HG03159 (cell line): ENCODE measurements at regions not wholly inside any gene's neighbourhood (a gene's known extent, or its start where the extent isn't known, plus 50 kb on each side); places are given as distances from the start of the nearest gene placed in this dataset.
"Not testable (repeated sequence)": the region's sequence is repeated elsewhere in the genome, so short reads cannot be mapped to it uniquely, and the experiment has no call there.

ENCODE experiments used
- ATAC-seq: cut with Tn5 transposase; IDR thresholded peaks from one replicate; pipeline ENCODE4 v1.9.1; 2021; ENCODE audit warnings: mild to moderate bottlenecking, moderate library complexity; ENCODE audit not compliant: unreplicated experiment

DNA sequence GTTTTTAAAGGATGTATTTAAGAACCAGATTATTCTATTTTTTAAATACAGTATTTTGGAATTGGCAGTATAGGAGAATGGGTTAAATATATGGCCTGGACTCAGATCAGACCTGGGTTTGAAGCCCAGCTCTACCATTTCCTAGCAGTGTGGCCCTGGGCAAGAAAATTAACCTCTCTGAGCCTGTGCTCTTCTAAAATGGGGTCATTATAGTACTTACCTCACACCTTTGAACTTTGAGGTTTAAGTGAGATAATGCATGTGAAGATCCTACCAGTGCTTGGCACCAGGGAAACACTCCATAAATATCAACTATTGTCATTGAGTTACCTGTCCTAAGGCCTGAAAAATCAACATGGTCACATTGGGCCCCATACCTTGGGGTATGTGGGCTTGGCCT is 93.4 kb upstream of the WSB1 start:
- no peak for ATAC-seq

DNA sequence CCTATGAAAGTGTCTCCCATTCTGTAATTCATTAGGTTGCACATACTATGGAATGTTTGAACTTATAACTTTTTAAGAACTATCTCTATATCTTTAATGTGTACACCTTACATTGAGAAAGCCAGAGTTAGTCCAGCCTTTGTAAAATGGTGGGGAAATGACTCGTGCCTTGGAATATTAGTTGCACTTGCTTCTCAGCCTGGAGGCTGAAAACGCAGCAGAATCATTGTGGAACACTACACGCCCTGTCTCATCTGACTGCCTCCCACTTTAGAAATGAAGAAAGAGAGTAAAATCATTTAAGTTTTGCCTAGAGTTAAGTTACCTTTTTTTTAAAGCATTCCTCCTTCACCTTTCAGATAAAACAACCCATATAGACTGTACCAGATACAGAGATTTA is 90.7 kb upstream of the WSB1 start:
- ATAC-seq, result no peak

DNA sequence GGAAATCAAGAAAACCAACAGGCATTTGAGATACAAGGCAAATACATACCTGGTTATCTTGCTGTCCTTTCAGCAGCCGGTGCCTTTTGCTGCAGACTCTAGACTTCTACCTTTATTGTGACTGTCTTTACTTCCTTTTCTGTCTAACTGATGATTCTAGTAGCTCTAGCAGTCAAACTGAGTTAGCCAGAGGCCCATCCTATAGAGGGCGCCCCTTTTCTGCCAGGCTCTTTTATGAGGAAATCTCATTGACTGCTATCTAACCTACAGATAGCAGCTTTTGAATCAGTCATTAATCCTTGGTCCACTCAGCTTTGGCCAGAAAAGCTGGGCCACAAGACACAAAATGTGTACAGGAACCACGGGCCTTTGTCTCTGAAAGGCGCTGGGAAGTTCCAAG is 87.5 kb upstream of the WSB1 start:
- no peak for ATAC-seq

DNA sequence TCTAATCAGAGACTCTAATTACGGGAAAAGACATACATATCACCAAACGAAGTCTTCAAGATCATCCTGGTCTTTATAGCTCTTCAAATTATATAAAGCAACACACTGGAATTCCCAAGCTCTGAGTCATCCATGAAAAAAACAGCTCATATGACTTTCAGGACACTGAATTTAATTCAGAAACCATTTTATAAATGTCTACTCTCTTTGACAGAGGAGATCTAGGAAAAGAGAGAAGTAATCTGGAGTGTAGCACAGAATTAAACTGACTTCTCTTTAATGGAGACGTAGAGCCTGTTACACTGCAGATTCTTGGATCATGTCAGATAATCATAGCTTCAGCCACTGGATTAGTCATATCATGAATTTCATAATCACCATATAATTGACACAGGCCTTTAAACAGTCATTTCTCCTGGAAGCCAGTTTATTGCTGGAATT is 86.8 kb upstream of the WSB1 start:
- no peak for ATAC-seq

DNA sequence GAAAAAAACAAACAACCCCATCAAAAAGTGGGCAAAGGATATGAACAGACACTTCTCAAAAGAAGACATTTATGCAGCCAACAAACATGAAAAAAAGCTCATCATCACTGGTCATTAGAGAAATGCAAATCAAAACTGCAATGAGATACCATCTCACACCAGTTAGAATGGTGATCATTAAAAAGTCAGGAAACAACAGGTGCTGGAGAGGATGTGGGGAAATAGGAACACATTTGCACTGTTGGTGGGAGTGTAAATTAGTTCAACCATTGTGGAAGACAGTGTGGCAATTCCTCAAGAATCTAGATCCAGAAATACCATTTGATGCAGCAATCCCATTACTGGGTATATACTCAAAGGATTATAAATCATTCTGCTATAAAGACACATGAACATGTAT is 85.5 kb upstream of the WSB1 start:
- ATAC-seq, result not testable (repeated sequence)

DNA sequence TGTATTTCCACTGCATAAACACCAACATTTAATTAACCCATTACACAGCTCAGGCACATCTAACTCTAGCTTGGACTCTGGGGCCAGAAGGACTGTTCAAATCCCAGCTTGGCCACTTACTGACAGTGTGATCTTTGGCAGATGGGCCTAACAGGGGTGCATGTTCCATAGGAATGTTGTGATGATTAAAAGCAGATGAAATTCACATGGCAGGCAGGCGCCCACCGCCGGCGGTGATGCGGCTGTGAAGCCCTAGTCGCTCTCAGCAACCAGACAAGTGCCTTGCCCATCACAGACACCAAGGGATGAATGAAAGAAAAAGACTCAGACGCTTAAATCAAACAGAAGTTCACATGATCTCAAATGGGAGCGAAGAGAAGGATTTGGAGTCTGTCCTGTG is 84.6 kb upstream of the WSB1 start:
- ATAC-seq, result no peak

DNA sequence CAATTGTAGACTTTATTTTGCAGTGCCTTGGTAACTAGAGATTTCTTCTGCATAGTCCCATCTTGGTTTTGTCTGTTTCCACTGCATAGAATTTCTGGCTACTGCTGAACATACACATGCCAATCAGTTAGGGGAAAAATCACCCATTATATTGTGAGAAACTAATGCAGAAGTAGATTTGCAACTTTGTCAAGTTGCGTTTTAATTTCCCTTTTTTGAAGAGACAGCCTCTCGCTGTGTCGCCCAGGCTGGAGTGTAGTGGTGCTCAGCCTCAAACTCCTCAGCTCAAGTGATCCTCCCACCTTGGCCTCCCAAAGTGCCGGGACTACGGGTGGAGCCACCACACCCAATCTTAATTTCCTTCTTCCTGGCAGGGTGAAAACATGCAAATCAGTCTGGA is 83.1 kb upstream of the WSB1 start:
- not testable (repeated sequence) for ATAC-seq

DNA sequence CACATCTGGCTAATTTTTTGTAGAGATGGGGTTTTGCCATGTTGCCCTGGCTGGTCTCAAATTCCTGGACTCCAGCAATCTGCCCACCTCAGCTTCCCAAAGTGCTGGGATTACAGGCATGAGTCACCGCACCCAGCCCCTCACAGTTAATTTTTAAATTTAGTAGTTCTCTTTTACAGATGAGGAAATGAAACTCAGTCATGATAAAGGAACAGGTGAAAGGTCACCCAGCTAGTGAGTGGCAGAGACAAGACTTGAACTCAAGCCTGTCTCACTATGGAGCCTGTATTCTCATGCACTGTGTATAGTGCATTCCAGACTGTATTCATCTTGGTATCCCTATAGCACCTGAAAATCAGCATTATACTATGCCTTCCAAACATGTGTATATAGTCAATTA is 77.1 kb upstream of the WSB1 start:
- no peak for ATAC-seq

DNA sequence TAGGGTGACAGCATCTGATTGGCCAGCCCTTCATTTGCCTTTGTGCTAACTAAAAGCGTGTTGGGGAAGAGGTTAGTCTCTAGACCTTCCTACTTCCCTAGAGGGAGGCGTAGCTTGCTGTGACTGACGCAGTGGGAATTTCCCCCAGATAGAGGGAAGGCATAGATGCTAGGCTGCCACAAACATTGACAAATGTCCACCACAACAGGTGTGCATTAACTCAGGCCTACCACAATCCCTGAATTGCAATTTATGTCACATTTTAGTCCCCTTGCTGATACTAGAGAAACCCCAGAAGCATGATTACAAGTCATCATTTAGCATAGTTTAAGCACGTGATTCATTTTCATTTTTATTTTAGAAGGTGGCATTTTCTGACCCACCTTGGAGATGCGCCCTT is 76.3 kb upstream of the WSB1 start:
- ATAC-seq, result peak; percentile 80

DNA sequence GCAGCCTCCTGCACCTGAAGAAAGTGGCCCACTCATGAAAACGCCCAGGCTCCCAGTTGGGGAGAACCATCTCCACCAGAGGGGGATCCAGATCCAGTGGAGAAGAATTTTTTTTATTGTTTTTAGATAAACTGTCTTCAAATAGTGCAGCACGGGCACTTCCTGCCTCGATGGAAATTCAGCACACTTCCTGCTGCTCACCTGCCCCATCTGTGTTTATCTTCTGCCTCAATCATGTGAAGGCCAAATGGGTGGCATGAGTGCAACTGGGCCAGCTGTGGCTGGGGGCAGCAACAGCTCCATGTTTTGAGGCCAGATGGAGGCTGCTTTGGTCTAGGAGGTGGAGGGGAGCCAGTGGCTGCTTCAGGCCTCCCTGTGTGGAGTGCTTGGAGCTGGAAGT is 75.9 kb upstream of the WSB1 start:
- ATAC-seq, result no peak

DNA sequence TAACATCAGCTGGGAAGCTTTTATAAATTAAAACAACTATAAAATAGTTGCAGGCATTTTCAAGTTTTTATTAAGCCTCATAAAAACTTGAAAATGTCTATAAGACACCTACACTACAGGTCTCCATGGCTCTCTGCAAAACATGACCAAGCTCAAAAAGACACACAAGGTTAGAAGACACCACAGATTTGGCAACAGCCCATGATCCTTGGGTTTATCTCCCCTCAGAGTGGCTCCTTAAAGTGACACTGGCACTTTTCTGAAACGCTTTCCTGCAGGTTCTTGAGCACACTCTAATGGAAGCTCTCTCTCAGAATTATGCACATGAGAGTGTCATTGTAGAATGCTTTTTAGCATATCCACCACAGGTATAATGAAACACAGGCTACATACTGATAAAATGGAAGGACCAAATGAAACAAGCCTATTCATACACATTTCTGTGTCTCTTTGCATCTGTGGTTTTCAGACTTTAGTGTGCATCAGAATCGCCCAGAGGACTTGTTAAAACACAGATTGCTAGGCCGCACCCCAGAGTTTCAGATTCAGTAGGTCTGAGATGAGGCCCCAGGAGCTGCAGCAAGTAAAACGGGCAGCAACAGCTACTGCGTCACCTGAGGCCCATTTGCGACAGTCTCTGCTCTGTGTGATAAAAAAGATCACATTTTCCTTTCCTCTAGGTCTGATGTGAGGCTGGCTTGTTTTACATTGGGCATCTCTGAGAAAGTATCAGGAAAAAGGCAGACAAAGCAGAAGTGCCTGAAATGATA is 75.0 kb upstream of the WSB1 start:
- ATAC-seq, result peak; percentile 60

DNA sequence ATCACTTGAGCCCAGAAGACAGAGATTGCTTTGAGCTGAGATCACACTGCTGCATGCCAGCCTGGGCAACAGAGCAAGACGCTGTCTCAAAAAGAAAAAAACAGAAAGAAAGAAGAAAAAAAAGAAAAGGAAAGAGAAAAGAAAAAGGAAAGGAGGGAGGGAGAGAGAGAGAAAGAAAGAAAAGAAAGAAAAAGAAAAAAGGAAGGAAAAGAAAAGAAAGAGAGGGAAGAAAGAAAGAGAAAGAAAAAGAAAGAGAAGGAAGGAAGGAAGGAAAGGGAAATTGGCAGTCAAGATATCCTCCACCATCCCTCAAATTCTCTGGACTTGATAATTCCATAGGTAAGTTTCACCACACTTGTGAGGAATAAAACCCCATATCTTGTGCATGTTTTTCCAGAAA is 71.4 kb upstream of the WSB1 start:
- no peak for ATAC-seq

DNA sequence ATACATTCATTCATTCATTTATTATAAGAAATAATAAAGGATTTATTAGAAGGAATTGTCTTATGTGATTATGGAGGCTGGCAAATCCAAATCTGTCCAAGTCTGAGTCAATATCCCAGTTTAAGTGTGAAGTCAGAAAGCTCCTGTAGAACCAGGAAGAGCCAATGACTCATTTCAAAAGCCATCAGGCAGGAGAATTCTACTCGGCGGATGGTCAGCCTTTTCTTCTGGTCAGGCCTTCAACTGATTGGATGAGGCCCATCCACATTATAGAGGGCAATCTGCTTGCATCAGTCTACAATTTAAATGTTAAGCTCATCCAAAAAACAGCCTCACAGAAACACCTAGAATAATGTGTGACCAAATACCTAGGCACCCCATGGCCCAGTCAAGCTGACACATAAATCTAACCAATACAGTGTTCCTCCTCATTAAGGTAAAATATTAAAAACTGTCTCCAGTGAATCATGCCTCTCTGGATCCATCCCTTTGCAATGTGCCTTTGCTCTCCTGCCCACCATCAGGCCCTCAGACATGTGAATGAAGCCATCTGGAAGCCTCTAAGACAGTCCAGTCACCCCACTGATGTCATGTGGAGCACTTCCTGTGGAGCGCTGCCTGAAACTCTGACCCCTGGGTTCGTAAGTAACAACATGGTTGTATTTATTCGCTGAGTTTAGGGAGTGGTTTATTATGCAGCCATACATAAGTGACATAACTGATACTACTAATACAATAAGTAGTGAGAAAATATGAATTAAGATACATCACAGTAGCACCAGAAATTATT is 69.2 kb upstream of the WSB1 start:
- no peak for ATAC-seq

DNA sequence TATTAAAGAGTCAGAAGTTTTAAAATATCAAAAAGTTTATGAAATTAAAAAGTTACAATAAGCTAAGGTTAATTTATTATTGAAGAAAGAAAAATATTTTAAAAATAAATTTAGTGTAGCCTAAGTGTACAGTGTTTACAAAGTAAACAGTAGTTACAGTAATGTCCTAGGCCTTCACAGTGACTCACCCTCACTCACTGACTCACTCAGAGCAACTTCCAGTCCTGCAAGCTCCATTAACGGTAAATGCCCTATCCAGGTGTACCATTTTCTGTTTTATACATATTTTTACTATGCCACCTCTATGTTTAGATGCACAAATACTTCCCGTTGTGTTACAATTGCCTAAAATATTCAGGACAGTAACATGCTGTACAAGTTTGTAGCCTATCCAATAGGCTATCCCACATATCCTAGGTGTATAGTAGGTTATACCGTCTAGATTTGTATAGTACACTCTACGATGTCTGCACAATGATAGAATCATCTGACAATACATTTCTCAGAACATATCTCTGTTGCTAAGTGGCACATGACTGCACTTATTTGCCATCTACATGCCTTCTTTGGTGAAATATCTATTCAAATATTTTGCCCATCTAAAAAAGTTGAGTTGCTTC is 67.2 kb upstream of the WSB1 start:
- ATAC-seq, result no peak

DNA sequence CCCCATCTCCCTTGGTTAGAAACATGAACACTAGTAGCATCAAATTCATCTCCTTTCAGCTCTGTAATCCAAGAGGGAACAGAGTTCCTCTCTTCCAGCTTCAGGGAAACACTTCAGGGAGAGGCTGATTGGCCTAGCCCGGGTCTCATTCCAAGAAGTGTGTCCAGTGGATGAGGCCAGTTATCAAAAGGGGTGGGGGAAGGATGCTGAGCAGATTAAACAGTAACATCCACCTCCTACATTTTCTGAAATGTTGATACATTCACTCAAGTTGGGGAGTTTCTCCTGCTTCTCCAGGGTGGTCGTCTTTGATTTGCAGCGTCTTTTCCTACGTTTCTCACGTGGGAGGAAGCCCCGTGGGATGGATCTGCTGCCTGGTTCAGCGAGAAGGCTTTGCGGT is 62.9 kb upstream of the WSB1 start:
- ATAC-seq, result no peak

DNA sequence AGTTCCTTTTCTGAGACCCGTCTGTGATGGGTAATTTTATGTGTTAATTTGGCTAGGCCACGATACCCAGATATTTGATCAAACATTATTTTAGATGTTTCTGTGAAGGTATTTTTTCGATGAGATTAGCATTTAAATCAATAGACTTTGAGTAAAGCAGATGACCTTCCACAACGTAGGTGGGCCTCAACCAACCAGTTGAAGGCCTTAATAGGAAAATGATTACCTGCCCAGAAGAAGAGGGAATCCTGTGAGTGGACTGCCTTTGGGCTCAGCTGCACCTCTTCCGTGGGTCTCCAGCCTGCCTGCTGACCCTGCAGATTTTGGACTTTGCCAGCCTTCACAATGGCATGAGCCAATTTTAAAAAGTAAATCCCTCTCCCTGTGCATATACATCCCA is 61.6 kb upstream of the WSB1 start:
- ATAC-seq, result no peak

DNA sequence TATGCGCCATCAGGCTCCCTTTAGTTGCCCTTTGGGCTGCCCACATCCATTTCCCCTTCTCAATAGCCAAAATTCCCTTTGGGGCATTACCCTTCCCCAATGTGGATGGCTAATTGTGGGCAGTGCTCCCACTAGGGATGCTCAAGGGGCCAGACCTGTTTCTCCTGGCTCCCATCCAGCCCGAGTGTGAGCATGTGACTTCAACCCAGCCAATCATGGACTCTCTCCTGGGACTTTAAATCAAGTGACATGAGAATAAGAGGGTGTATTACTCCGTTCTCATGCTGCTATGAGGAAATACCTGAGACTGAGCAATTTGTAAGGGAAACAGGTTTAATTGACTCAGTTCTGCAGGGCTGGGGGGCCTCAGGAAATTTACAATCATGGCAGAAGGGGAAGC is 60.9 kb upstream of the WSB1 start:
- ATAC-seq, result no peak

DNA sequence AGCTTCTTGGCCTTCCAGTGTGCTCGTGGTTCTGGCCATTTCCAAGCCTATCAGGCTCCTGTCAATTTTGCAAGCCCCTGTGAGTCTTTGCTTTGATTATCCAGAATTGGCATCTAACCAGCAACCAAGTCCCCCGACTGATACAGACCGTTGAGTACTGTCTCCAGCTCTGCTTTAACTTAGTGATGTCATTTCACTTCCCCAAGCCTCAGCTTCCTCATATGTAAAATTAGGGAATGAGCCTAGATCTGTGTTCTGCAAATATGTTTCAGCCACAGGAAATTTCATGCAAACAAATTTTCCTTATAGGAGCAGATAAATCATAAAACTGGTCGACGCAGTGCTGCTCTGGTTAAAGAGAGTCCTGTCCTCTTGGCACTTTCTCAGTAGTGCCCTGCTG is 60.1 kb upstream of the WSB1 start:
- no peak for ATAC-seq

DNA sequence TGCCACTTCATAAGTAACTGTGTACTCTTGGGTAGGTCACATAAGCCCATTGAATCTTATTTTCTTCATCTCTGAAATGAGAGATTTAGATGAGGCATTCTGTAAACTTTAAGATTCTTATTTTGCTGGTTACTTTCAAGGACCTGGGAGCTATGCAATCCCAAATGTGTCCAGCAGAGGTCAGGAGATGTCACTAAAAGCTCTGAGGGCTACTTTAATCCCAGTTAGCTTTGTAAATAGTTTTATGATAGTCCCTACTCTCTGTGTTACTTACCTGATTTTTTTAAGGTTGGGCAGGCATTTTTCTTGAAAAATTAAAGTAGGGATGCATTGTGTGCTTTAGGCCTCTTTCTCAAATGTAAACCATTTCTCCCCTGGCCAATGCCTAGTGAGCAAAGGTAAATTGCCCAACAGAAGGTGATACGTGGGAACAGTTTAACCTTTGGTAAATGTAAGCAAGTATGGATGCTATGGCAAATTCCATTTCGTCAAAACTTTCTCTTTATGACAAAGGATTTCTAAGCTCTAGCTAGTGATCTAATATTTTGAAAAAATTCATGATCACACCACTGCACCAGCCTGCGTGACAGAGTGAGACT is 57.1 kb upstream of the WSB1 start:
- no peak for ATAC-seq

DNA sequence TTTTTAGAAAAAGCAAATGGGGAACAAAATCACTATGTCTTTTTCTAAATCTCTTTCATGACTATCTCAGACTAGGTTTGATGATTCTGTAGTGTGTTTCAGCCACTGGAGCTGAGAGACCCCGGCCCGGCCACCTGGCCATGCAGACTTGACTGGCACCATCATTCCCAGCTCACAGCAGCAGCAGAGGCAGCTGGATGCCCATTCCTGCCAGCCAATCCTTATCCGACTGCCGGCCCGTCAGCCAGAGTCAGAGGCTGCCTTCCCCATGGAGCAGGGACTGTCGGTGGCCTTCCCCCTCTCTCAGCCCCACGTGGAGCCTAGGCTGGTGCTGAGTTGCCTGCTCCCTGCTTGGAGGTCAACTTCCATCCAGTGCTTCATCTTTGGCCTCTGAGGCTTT is 56.0 kb upstream of the WSB1 start:
- no peak for ATAC-seq

DNA sequence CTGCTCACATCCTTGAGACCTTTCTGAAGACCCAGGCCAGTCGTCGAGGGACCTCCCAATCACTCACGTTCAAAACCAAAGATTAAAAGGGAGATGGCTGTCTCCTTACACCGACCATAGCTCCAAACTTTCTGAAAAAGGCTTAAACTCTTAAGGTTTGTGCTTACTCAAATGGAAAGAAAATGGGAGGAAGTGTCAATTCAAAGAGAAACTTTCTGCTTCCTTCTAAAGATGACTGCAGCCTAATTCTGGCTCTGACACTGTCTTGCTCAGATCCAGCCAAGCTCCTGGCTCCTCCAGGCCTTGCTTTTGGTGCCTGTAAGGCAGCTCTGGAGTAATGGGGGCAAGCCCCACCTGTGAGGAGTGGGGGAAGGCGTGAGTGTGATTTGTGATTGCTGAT is 54.9 kb upstream of the WSB1 start:
- ATAC-seq, result peak; percentile 57

DNA sequence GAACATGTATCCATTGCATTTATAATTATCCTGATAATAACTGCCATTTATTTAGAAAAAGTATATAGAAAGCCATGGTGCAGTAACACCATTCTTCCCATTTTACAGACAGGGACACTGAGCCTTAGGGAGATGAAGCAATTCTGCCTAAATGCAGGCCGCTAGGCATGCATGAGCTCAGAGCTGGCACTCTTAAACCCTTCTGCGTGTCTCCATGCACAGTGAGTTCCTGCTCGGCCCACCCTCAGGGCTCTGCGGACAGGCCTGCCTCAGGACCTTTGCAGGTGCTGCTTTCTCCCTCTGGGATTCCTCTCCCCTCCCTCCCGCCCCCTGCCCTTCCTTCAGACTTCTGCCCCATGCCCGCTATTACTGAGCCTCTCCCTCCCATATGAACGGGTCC is 54.3 kb upstream of the WSB1 start:
- no peak for ATAC-seq
